Activated B cell treated with CpG ODN at 0.5 μM for 24 hours (primary cell): ENCODE measurements at regions not wholly inside any gene's neighbourhood (a gene's known extent, or its start where the extent isn't known, plus 50 kb on each side); places are given as distances from the start of the nearest gene placed in this dataset.

ENCODE experiments used
- ATAC-seq: fragments of 200-7000 bp; cut with Tn5 transposase; one replicate; pipeline ENCODE4 v1.10.0; 2021; ENCODE audit warnings: low read depth, mild to moderate bottlenecking, moderate library complexity
- CTCF ChIA-PET: fragments of 350-600 bp; sonication (Branson Sonifier 250); formaldehyde crosslinking; loops from one replicate; lab custom pipeline; 2021; ENCODE audit warnings: antibody characterized with exemption; lab: Charles Lee
- POLR2A ChIA-PET: fragments of 350-600 bp; sonication (Branson Sonifier 250); formaldehyde crosslinking; loops from one replicate; lab custom pipeline; 2021; ENCODE audit warnings: antibody characterized with exemption; lab: Charles Lee
- DNase-seq: peaks from one replicate; pipeline ENCODE4 v3.0.0; 2022
- H3K27ac Mint-ChIP-seq: one replicate; pipeline ENCODE4 v1.8.0; 2020; ENCODE audit warnings: mixed read lengths
- H3K27me3 Mint-ChIP-seq: one replicate; pipeline ENCODE4 v1.8.0; 2021; ENCODE audit warnings: mixed read lengths
- H3K36me3 Mint-ChIP-seq: one replicate; pipeline ENCODE4 v1.8.0; 2021; ENCODE audit warnings: low read depth, mixed read lengths
- H3K4me1 Mint-ChIP-seq: one replicate; pipeline ENCODE4 v1.8.0; 2021; ENCODE audit warnings: mixed read lengths
- H3K4me3 Mint-ChIP-seq: one replicate; pipeline ENCODE4 v1.8.0; 2020; ENCODE audit warnings: mild to moderate bottlenecking, mixed read lengths
- H3K9me3 Mint-ChIP-seq: one replicate; pipeline ENCODE4 v1.8.0; 2020; ENCODE audit warnings: mixed read lengths
- intact Hi-C: fragments of 100-400 bp; cut with micrococcal nuclease; formaldehyde crosslinking; loops from one replicate; pipeline ENCODE4 v1.15.1; 2024
- TF ChIP-seq, protein P1 (sequence below): fragments of 200-600 bp; IDR thresholded peaks from one replicate; pipeline ENCODE4 v1.8.0; 2022; ENCODE audit warnings: antibody characterized with exemption, mild to moderate bottlenecking

DNA sequence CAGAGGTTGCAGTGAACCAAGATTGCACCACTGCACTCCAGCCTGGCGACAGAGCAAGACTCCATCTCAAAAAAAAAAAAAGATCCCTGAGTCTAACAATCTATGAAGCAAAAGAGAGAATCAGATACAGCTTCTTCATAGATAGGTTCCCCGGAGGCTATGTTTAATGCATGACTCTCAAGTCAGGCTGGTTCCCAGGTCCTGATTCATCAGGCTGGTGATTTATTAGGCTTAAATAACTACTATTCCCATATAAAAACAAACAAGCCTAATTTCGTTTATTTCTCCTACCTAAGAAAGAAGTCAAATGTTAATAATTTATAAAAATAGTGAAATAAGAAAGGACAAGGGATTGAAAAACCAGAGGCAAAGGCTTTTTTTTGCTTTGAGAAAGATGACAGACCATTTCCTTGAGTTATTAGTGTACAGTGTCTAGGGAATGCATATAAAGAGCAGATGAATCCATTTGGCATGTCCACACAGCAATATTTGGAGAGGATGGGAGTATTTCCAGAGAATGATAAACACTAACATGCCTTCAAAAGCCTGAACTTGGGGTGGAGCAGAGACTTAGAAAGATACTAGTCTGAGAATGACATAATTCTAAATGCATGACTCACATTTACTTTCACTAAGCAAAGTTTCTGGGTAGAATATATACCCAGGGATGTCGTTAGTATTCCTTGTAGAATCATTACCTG is 115.3 kb downstream of the NREP start:
- ChIA-PET POLR2A (no interaction called here), CTCF (no interaction called here)
- ATAC-seq: no peak
- Mint-ChIP-seq H3K36me3 (peaks cover 2% of the 10 kb centered on the region), H3K4me3 (no peak overlapping the region), H3K27me3 (no peaks in the 10 kb centered on the region), H3K4me1 (no peaks in the 10 kb centered on the region), H3K9me3 (peaks cover 23% of the 10 kb centered on the region), H3K27ac (no peak overlapping the region)
- intact Hi-C loops: no loop called here
- DNase-seq: no peak
- TF ChIP-seq, protein P1, sequence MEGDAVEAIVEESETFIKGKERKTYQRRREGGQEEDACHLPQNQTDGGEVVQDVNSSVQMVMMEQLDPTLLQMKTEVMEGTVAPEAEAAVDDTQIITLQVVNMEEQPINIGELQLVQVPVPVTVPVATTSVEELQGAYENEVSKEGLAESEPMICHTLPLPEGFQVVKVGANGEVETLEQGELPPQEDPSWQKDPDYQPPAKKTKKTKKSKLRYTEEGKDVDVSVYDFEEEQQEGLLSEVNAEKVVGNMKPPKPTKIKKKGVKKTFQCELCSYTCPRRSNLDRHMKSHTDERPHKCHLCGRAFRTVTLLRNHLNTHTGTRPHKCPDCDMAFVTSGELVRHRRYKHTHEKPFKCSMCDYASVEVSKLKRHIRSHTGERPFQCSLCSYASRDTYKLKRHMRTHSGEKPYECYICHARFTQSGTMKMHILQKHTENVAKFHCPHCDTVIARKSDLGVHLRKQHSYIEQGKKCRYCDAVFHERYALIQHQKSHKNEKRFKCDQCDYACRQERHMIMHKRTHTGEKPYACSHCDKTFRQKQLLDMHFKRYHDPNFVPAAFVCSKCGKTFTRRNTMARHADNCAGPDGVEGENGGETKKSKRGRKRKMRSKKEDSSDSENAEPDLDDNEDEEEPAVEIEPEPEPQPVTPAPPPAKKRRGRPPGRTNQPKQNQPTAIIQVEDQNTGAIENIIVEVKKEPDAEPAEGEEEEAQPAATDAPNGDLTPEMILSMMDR: no peak

DNA sequence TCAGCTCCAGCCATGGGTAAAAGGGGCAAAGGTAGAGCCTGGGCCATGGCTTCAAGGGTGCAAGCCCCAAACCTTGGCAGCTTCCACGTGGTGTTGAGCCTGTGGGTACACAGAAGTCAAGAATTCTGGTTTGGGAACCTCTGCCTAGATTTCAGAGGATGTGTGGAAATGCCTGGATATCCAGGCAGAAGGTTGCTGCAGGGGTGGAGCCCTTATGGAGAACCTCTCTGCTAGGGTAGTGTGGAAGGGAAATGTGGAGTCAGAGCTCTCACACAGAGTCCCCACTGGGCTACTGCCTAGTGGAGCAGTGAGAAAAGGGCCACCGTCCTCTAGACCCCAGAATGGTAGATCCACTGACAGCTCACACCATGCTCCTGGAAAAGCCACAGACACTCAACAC is 117.1 kb downstream of the NREP start:
- Mint-ChIP-seq H3K27ac (no peak overlapping the region), H3K9me3 (peaks cover 23% of the 10 kb centered on the region), H3K4me3 (no peak overlapping the region), H3K4me1 (no peaks in the 10 kb centered on the region), H3K27me3 (no peaks in the 10 kb centered on the region), H3K36me3 (peaks cover 2% of the 10 kb centered on the region)
- no peak for ATAC-seq
- DNase-seq: no peak
- TF ChIP-seq, protein P1: no peak
- ChIA-PET CTCF (no interaction called here), POLR2A (no interaction called here)
- intact Hi-C loops: no loop called here

DNA sequence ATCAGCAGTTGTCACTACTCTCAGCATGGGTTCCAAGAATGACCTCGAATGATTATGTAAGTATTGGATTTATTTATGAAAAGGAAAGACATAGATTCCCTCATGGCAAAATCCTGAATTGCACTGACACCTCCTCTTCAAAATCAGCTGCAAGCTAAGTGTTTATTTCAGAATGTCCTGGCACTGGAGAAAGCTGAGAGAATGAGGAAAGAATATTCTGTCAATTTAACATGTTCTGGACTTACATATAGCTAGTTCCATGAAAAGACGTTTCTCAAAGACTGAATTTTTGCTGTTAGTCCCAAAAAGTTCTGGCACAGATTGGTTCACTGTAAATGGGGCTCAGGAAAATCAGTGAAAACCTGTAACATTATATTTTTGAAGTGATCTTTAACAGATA is 120.3 kb downstream of the NREP start:
- ChIA-PET CTCF (no interaction called here), POLR2A (interaction anchor here (0.5 kb wide), 1 partner anchor 15 kb away, joined by 5 read pairs; no protein-coding TSS in a partner anchor)
- ATAC-seq (no peak), DNase-seq (no peak)
- no peak overlapping the region for H3K4me3 Mint-ChIP-seq
- no peaks in the 10 kb centered on the region for H3K4me1 Mint-ChIP-seq
- H3K27me3 Mint-ChIP-seq: no peaks in the 10 kb centered on the region
- H3K9me3 Mint-ChIP-seq: peaks cover 23% of the 10 kb centered on the region
- intact Hi-C loops: no loop called here
- H3K27ac Mint-ChIP-seq: no peak overlapping the region
- H3K36me3 Mint-ChIP-seq: peaks cover 2% of the 10 kb centered on the region
- TF ChIP-seq, protein P1: no peak

DNA sequence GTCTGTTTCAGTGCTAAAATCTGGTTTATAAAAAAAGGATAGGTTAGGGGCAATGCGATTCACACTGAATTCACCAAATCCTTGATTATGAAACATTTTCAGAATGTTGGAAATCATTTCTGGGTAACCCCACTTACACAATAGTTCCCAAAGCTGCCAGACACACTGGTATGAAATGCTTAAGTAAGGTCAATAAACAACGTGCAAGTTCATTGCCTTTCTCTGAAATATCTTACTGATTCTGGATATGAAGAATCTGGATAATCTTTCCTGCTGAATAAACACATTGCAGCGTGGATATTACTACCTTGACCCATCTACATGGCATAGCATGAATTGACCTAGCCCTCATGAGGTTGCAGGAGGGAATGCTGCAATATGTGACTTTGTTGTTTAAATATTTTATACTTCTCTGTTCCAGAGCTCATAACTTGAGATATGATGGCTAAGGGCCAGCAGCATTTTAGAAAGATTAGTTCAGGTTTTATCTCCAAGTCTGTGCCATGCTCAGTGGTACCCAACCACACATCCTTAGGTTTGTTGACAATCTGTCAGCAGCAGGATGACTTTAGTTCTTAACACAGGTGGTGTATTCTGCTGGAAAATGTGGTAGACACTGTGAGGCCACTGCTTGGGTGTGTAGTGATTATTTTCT is 121.0 kb downstream of the NREP start:
- Mint-ChIP-seq H3K9me3 (peaks cover 23% of the 10 kb centered on the region), H3K27me3 (no peaks in the 10 kb centered on the region), H3K27ac (no peak overlapping the region), H3K4me1 (no peaks in the 10 kb centered on the region), H3K4me3 (no peak overlapping the region), H3K36me3 (peaks cover 2% of the 10 kb centered on the region)
- CTCF ChIA-PET: no interaction called here
- POLR2A ChIA-PET: no interaction called here
- no peak for DNase-seq
- intact Hi-C loops: no loop called here
- TF ChIP-seq, protein P1: no peak
- no peak for ATAC-seq

DNA sequence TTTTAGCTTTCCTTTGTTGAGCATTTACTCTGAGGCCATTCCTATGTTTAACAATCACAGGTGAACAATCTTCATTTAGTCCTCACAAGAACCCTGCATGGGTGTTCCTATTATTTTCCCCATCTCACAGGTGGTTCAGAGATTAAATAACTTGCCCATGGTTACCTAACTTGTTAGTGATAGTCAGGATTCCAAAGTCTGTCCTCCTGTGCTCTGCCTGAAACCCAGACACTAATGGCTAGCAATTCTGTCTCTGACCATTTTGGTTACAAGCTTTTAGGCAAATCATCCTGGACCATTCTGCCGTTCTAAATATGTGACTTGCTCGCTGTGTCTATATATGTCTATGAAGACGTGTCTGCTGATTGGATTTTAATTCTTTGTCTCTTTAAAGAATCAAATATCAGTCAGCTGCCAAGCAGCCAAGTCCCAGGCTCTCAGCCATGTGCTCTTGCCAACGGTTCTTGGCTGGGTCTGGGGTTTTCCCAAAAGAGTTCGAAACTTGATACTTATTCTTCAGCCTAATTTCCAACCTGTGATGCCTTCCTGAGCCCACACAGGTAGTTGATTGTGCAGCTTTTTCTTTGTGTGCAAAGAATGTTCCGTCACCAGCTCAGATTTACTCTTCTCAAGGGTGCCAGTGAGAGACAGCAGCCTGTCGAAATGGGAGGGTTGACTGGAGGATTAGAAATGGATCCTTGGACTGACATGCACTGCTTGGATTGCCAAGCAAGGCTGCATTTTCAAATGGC is 121.7 kb downstream of the NREP start:
- peaks cover 2% of the 10 kb centered on the region for H3K36me3 Mint-ChIP-seq
- POLR2A ChIA-PET: no interaction called here

More for the DNA sequence above, 121.7 kb downstream of the NREP start:
- Mint-ChIP-seq H3K9me3 (peaks cover 20% of the 10 kb centered on the region), H3K27me3 (no peaks in the 10 kb centered on the region), H3K4me1 (no peaks in the 10 kb centered on the region), H3K27ac (no peak overlapping the region), H3K4me3 (no peak overlapping the region)
- intact Hi-C loops: no loop called here
- TF ChIP-seq, protein P1: no peak
- ATAC-seq: no peak
- CTCF ChIA-PET: no interaction called here
- no peak for DNase-seq
